SK-N-SH (cell line): ENCODE measurements at regions not wholly inside any gene's neighbourhood (a gene's known extent, or its start where the extent isn't known, plus 50 kb on each side); places are given as distances from the start of the nearest gene placed in this dataset.

Source experiments
- CTCF ChIA-PET: fragments of 300-600, 350-600 bp; formaldehyde crosslinking; extraction: SDS; loops from one replicate; lab custom pipeline; 2021; lab: Yijun Ruan, JAX
- POLR2A ChIA-PET: fragments of 350-600 bp; sonication (Branson Sonifier 250); formaldehyde crosslinking; extraction: SDS; loops from one replicate; lab custom pipeline; 2020; ENCODE audit warnings: antibody characterized with exemption, inconsistent platforms; lab: Yijun Ruan, JAX
- DNase-seq: peaks from one replicate; pipeline ENCODE4 v3.0.0; 2012
- H2AFZ ChIP-seq: fragments of 200-600 bp; sonication (generic); 2 replicates; pipeline ENCODE4 v1.8.1; 2016; ENCODE audit warnings: antibody characterized with exemption, mild to moderate bottlenecking, low read depth
- H3F3A ChIP-seq: fragments of 200-600 bp; sonication (generic); replicated peaks from 2 replicates; pipeline ENCODE3; 2016; ENCODE audit warnings: antibody characterized with exemption, mild to moderate bottlenecking; ENCODE audit not compliant: insufficient read depth
- H3K27ac ChIP-seq, 2 experiments: fragments of 200-500 bp in 1 of 2; fragments of 200-600 bp in 1 of 2; sonication (Bioruptor generic) in 1 of 2; sonication (generic), shearing (Covaris generic) in 1 of 2; 2 replicates each; pipeline versions ENCODE4 v1.5.1 to v1.6.1; 2014 to 2016; ENCODE audit warnings: low read depth in 2 of 2, inconsistent platforms in 1 of 2, low read length in 1 of 2, mild to moderate bottlenecking in 1 of 2, mixed read lengths in 1 of 2
- H3K27me3 ChIP-seq: fragments of 200-600 bp; sonication (generic), shearing (Covaris generic); 2 replicates; pipeline ENCODE4 v1.6.1; 2016; ENCODE audit warnings: mixed run types; ENCODE audit not compliant: insufficient read depth
- H3K36me3 ChIP-seq, 2 experiments: fragments of 200-500 bp in 1 of 2; fragments of 200-600 bp in 1 of 2; sonication (Bioruptor generic) in 1 of 2; sonication (generic) in 1 of 2; replicated peaks in 1 of 2; 2 replicates each; pipeline versions ENCODE3 to v1.5.1; 2014 to 2016; ENCODE audit warnings: low read length in 1 of 2, mild to moderate bottlenecking in 1 of 2; ENCODE audit not compliant: insufficient read depth in 2 of 2, control insufficient read depth in 1 of 2
- H3K4me1 ChIP-seq, 2 experiments: fragments of 200-500 bp in 1 of 2; fragments of 200-600 bp in 1 of 2; sonication (Bioruptor generic) in 1 of 2; sonication (generic), shearing (Covaris generic) in 1 of 2; 2 replicates each; pipeline versions ENCODE4 v1.5.1 to v1.6.1; 2014 to 2016; ENCODE audit warnings: low read depth in 1 of 2, low read length in 1 of 2, mixed run types in 1 of 2; ENCODE audit not compliant: insufficient read depth in 2 of 2, control insufficient read depth in 1 of 2
- H3K4me2 ChIP-seq: fragments of 200-600 bp; sonication (generic), shearing (Covaris generic); 2 replicates; pipeline ENCODE4 v1.6.1; 2017; ENCODE audit warnings: mixed run types
- H3K4me3 ChIP-seq, 2 experiments: fragments of 200-500 bp in 1 of 2; fragments of 200-600 bp in 1 of 2; sonication (Bioruptor generic) in 1 of 2; sonication (generic), shearing (Covaris generic) in 1 of 2; 2 replicates each; pipeline versions ENCODE4 v1.5.1 to v1.8.1; 2014 to 2016; ENCODE audit warnings: low read depth in 2 of 2, inconsistent platforms in 1 of 2, low read length in 1 of 2, mild to moderate bottlenecking in 1 of 2, mixed read lengths in 1 of 2, moderate library complexity in 1 of 2
- H3K79me2 ChIP-seq: fragments of 200-600 bp; sonication (generic); 2 replicates; pipeline ENCODE4 v1.8.1; 2017; ENCODE audit warnings: mild to moderate bottlenecking; ENCODE audit not compliant: insufficient read depth
- H3K9ac ChIP-seq: fragments of 200-600 bp; sonication (generic); 2 replicates; pipeline ENCODE4 v1.6.1; 2017; ENCODE audit warnings: mixed run types
- H3K9me2 ChIP-seq: fragments of 200-600 bp; sonication (generic); 2 replicates; pipeline ENCODE4 v1.6.1; 2017; ENCODE audit warnings: mixed run types
- H3K9me3 ChIP-seq: fragments of 200-600 bp; sonication (generic); 2 replicates; pipeline ENCODE4 v1.6.1; 2017; ENCODE audit warnings: mixed run types, mild to moderate bottlenecking, moderate library complexity
- H4K20me1 ChIP-seq: fragments of 200-600 bp; sonication (generic); 2 replicates; pipeline ENCODE4 v1.6.1; 2017; ENCODE audit warnings: mild to moderate bottlenecking, mixed run types; ENCODE audit not compliant: insufficient read depth
- ELF1 ChIP-seq: IDR thresholded peaks from 2 replicates; pipeline ENCODE4 v1.4.0; 2012
- EP300 ChIP-seq, 2 experiments: IDR thresholded peaks; 2 replicates each; pipeline versions ENCODE4 v1.4.0 to v1.6.1; 2012; ENCODE audit warnings: borderline replicate concordance in 1 of 2, low read depth in 1 of 2, low read length in 1 of 2
- EZH2phosphoT487 ChIP-seq: fragments of 200-600 bp; sonication (generic); IDR thresholded peaks from 2 replicates; pipeline ENCODE4 v1.6.1; 2017; ENCODE audit warnings: low read depth, mixed run types, mild to moderate bottlenecking, antibody characterized with exemption, moderate library complexity, borderline replicate concordance
- FOXJ3 ChIP-seq: sonication (generic); formaldehyde crosslinking; IDR thresholded peaks from 2 replicates; pipeline ENCODE4 v1.5.1; 2020; ENCODE audit warnings: mild to moderate bottlenecking, missing genetic modification reagents
- FOXM1 ChIP-seq: IDR thresholded peaks from 2 replicates; pipeline ENCODE4 v1.4.0; 2012; ENCODE audit warnings: low read depth, mild to moderate bottlenecking
- JUND ChIP-seq: IDR thresholded peaks from 2 replicates; pipeline ENCODE4 v1.4.0; 2012
- MEF2A ChIP-seq: IDR thresholded peaks from 2 replicates; pipeline ENCODE4 v1.4.0; 2012; ENCODE audit warnings: low read depth, borderline replicate concordance
- MXI1 ChIP-seq: IDR thresholded peaks from 2 replicates; pipeline ENCODE4 v1.6.1; 2012; ENCODE audit warnings: mild to moderate bottlenecking, low read depth, low read length, improper control_type of control experiment
- RCOR1 ChIP-seq: fragments of 150-350 bp; IDR thresholded peaks from 2 replicates; pipeline ENCODE4 v1.6.1; 2017; ENCODE audit warnings: antibody characterized with exemption, low read length
- RFX5 ChIP-seq: IDR thresholded peaks from 2 replicates; pipeline ENCODE4 v1.6.1; 2012; ENCODE audit warnings: mild to moderate bottlenecking, improper control_type of control experiment, low read length
- TCF12 ChIP-seq: IDR thresholded peaks from 2 replicates; pipeline ENCODE4 v1.4.0; 2012
- TEAD4 ChIP-seq: IDR thresholded peaks from 2 replicates; pipeline ENCODE4 v1.4.0; 2012; ENCODE audit warnings: mild to moderate bottlenecking, borderline replicate concordance; ENCODE audit not compliant: insufficient read depth
- WGBS: methylation state at CpG from one replicate; pipeline ENCODE4 v1.1.6; 2017; ENCODE audit warnings: low lambda C conversion rate; 5-methylcytosine and 5-hydroxymethylcytosine counted together
- TF ChIP-seq, protein P1 (sequence below): IDR thresholded peaks from 2 replicates; pipeline ENCODE4; 2012
- TF ChIP-seq, protein P2 (sequence below): IDR thresholded peaks from 2 replicates; pipeline ENCODE4 v1.6.1; 2012; ENCODE audit warnings: mild to moderate bottlenecking, low read depth, low read length, moderate library complexity
- TF ChIP-seq, protein P3 (sequence below): IDR thresholded peaks from 2 replicates; pipeline ENCODE4 v1.4.0; 2012; ENCODE audit warnings: low read depth
- TF ChIP-seq, protein P4 (sequence below): fragments of 150-350 bp; IDR thresholded peaks from 2 replicates; pipeline ENCODE4 v1.6.1; 2016; ENCODE audit warnings: mild to moderate bottlenecking, low read depth, low read length

DNA sequence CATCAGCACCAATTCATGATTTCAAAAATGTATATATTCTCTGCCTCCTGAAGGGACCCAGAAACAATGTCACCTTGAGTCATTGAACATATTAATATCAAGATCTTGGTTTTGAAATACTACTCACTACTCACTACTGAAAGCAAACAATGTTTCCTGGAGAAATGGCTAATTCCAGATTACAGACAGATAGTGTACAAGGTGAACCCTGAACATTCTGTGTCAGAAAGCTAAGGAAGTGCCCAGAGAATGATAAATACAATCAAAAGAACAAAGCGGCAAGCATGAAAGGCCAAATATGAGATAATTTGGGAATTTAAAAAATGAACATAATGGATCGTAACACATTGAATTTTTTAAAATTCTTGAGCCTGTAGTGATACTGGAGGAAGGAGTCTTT, 101.5 kb upstream of the TENT5A start (continued):
- TF ChIP-seq, protein P1, sequence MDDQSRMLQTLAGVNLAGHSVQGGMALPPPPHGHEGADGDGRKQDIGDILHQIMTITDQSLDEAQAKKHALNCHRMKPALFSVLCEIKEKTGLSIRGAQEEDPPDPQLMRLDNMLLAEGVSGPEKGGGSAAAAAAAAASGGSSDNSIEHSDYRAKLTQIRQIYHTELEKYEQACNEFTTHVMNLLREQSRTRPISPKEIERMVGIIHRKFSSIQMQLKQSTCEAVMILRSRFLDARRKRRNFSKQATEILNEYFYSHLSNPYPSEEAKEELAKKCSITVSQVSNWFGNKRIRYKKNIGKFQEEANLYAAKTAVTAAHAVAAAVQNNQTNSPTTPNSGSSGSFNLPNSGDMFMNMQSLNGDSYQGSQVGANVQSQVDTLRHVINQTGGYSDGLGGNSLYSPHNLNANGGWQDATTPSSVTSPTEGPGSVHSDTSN = no peak
- TF ChIP-seq MEF2A = no peak
- TF ChIP-seq, all 33 proteins: peak for 0

DNA sequence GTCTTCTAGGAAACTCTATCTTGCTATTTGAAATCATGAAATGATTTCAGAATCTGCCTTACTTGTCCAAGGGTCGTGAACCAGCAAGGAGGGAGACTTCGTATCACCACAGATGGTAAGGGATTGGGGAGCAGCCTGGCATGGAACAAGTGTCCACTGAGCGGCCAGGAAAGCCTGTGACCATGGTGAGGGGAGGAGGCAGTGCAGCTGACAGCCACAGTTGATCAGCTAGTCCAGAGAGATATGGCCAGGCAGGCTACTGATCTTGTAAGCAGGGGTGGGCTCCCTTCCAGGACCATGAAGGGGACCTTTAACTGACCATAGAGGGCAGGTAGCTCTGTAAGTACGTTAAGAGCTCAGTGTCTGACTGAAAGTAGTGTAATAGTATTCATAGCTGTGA, 96.8 kb upstream of the TENT5A start:
- Histone ChIP-seq H3K4me3 (no peak overlapping the region), H3K9me3 (no peaks in the 10 kb centered on the region), H2AFZ (no peak overlapping the region), H3K79me2 (no peaks in the 10 kb centered on the region), H3K36me3 (no peaks in the 10 kb centered on the region), H3K27me3 (no peaks in the 10 kb centered on the region), H3F3A (no peaks in the 10 kb centered on the region), H3K9me2 (no peaks in the 10 kb centered on the region), H3K4me1 (no peaks in the 10 kb centered on the region), H3K27ac (no peak overlapping the region), H3K9ac (no peak overlapping the region), H4K20me1 (no peaks in the 10 kb centered on the region), H3K4me2 (no peak overlapping the region)
- 59% methylated on average over 4 of the region's 4 CpGs for WGBS
- ChIA-PET CTCF (no interaction called here), POLR2A (no interaction called here)
- no peak for TF ChIP-seq RCOR1
- TF ChIP-seq RFX5 = no peak
- TF ChIP-seq EZH2phosphoT487 = no peak
- no peak for TF ChIP-seq EP300 (IDR thresholded peaks at IDR 0.05; ENCODE audit: borderline replicate concordance in 1 of 2, low read depth in 1 of 2, low read length in 1 of 2)
- no peak for TF ChIP-seq TCF12
- TF ChIP-seq MXI1 = no peak
- TF ChIP-seq, protein P2, sequence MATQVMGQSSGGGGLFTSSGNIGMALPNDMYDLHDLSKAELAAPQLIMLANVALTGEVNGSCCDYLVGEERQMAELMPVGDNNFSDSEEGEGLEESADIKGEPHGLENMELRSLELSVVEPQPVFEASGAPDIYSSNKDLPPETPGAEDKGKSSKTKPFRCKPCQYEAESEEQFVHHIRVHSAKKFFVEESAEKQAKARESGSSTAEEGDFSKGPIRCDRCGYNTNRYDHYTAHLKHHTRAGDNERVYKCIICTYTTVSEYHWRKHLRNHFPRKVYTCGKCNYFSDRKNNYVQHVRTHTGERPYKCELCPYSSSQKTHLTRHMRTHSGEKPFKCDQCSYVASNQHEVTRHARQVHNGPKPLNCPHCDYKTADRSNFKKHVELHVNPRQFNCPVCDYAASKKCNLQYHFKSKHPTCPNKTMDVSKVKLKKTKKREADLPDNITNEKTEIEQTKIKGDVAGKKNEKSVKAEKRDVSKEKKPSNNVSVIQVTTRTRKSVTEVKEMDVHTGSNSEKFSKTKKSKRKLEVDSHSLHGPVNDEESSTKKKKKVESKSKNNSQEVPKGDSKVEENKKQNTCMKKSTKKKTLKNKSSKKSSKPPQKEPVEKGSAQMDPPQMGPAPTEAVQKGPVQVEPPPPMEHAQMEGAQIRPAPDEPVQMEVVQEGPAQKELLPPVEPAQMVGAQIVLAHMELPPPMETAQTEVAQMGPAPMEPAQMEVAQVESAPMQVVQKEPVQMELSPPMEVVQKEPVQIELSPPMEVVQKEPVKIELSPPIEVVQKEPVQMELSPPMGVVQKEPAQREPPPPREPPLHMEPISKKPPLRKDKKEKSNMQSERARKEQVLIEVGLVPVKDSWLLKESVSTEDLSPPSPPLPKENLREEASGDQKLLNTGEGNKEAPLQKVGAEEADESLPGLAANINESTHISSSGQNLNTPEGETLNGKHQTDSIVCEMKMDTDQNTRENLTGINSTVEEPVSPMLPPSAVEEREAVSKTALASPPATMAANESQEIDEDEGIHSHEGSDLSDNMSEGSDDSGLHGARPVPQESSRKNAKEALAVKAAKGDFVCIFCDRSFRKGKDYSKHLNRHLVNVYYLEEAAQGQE = no peak
- no peak for TF ChIP-seq JUND
- TF ChIP-seq, protein P3, sequence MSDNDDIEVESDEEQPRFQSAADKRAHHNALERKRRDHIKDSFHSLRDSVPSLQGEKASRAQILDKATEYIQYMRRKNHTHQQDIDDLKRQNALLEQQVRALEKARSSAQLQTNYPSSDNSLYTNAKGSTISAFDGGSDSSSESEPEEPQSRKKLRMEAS = no peak
- no peak for TF ChIP-seq FOXJ3 (CRISPR knock-in tag)
- TF ChIP-seq TEAD4 = no peak
- no peak for TF ChIP-seq ELF1
- TF ChIP-seq FOXM1 = no peak
- TF ChIP-seq, protein P4, sequence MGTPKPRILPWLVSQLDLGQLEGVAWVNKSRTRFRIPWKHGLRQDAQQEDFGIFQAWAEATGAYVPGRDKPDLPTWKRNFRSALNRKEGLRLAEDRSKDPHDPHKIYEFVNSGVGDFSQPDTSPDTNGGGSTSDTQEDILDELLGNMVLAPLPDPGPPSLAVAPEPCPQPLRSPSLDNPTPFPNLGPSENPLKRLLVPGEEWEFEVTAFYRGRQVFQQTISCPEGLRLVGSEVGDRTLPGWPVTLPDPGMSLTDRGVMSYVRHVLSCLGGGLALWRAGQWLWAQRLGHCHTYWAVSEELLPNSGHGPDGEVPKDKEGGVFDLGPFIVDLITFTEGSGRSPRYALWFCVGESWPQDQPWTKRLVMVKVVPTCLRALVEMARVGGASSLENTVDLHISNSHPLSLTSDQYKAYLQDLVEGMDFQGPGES = no peak
- no peak for DNase-seq
